GM12892 (cell line): ENCODE measurements at regions not wholly inside any gene's neighbourhood (a gene's known extent, or its start where the extent isn't known, plus 50 kb on each side); places are given as distances from the start of the nearest gene placed in this dataset.

Source experiments
- POLR2A ChIP-seq: IDR thresholded peaks from 2 replicates; pipeline ENCODE4 v1.6.1; 2011; ENCODE audit warnings: low read depth, low read length, control low read depth
- POLR2AphosphoS5 ChIP-seq: IDR thresholded peaks from 2 replicates; pipeline ENCODE4 v1.6.1; 2011; ENCODE audit warnings: low read depth, low read length, control low read depth

GRCh38 chr7:115475206-115475605, 553.3 kb downstream of the MDFIC start:
- TF ChIP-seq POLR2AphosphoS5 (no peak), POLR2A (no peak)
